AG04449 (cell line): ENCODE measurements at regions not wholly inside any gene's neighbourhood (a gene's known extent, or its start where the extent isn't known, plus 50 kb on each side); places are given as distances from the start of the nearest gene placed in this dataset.

Source experiments
- CTCF ChIA-PET: fragments of 350-600 bp; formaldehyde crosslinking; extraction: SDS; loops from one replicate; lab custom pipeline; 2021; ENCODE audit warnings: antibody characterized with exemption; lab: Yijun Ruan, JAX
- POLR2A ChIA-PET: fragments of 400-600, 350-600 bp; formaldehyde crosslinking; extraction: SDS; loops from one replicate; lab custom pipeline; 2020; ENCODE audit warnings: antibody characterized with exemption, inconsistent platforms; lab: Yijun Ruan, JAX
- DNase-seq: peaks from one replicate; pipeline ENCODE4 v3.0.0-alpha.2; 2010; ENCODE audit warnings: low read depth, low spot score
- H3K4me3 ChIP-seq: 2 replicates; pipeline ENCODE4 v1.5.1; 2011; ENCODE audit warnings: low read depth, mild to moderate bottlenecking, control low read depth, low read length
- CTCF ChIP-seq: IDR thresholded peaks from one replicate; pipeline ENCODE4 v1.5.1; 2011; ENCODE audit warnings: mild to moderate bottlenecking, moderate library complexity, low read length, control low read depth, inconsistent platforms; ENCODE audit not compliant: insufficient read depth; ENCODE audit errors: missing control alignments

- DNase-seq: no peak
- no peak for TF ChIP-seq CTCF
- ChIA-PET CTCF (interaction anchor here (1.0 to 4.8 kb wide), 14 partner anchors 10 to 442 kb away, joined by 4 to 77 read pairs (median 10); partner anchors contain the start of gene CIBAR2), POLR2A (no interaction called here)
- no peak overlapping the region for H3K4me3 ChIP-seq
Measured at GRCh38 chr16:85276721-85277120, 164.4 kb upstream of the CIBAR2 start.

DNA sequence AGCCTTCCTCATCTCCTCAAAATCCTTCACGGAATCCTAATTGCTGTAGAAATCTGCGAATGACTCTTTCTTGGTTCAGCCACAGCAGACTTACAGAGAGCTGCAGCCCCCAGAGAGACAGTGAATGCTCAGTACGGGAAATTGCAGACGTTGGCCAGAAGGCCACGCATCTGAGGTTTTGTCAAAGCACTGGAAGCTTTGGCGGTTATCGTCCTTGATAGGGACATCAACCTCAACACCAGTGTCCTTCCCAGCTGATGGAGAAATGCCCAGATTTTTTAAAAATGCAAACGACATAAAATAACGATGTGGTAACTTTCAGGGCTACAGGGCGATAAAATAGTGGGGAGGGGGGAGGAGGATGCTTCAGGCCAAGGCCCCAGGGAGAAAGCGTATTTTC, 166.6 kb upstream of the CIBAR2 start:
- ChIA-PET CTCF (interaction anchor here (0.8 to 7.3 kb wide), 7 partner anchors 18 to 338 kb away, joined by 3 to 34 read pairs (median 6); no protein-coding TSS in a partner anchor), POLR2A (no interaction called here)
- no peak for DNase-seq
- TF ChIP-seq CTCF: no peak
- no peak overlapping the region for H3K4me3 ChIP-seq

- POLR2A ChIA-PET: no interaction called here
- TF ChIP-seq CTCF: no peak
- CTCF ChIA-PET: interaction anchor here (1.0 to 7.3 kb wide), 7 partner anchors 11 to 337 kb away, joined by 3 to 34 read pairs (median 6); no protein-coding TSS in a partner anchor
- H3K4me3 ChIP-seq: no peak overlapping the region
- no peak for DNase-seq
Measured at GRCh38 chr16:85279402-85279801, 167.1 kb upstream of the CIBAR2 start.

- no peak for DNase-seq
Measured at GRCh38 chr16:85279825-85280545, 167.7 kb upstream of the CIBAR2 start.

DNA sequence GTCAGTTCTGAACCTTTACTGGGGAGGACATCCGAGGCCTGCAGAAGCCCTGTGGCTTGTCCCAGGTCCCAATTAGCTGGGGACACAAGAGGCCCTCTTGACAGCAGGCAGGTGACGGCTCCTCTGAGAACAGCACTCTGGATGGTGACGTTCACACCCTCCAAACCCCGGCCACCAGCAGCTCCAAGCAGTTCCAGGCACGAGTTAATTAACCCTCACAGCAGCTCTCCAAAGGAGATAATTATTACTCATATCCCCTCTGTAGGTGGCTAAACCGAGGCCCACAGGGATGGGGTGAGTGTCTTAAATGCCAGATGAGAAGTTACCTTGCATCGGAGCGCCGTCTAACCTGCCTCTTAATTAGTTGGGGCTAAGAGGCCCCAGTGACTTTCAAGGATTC, 168.9 kb upstream of the CIBAR2 start:
- H3K4me3 ChIP-seq: no peak overlapping the region
- TF ChIP-seq CTCF: no peak
- CTCF ChIA-PET: interaction anchor here (0.7 to 7.3 kb wide), 5 partner anchors 10 to 335 kb away, joined by 3 to 34 read pairs (median 5); no protein-coding TSS in a partner anchor
- POLR2A ChIA-PET: interaction anchor here (1.0 kb wide), 1 partner anchor 42 kb away, joined by 3 read pairs; no protein-coding TSS in a partner anchor
- DNase-seq: no peak

More at GRCh38 chr16:85279825-85280545, 167.7 kb upstream of the CIBAR2 start:
- H3K4me3 ChIP-seq: no peak overlapping the region
- CTCF ChIA-PET: interaction anchor here (1.0 to 7.3 kb wide), 7 partner anchors 11 to 336 kb away, joined by 3 to 34 read pairs (median 7); no protein-coding TSS in a partner anchor
- TF ChIP-seq CTCF: no peak
- POLR2A ChIA-PET: no interaction called here

GRCh38 chr16:85282842-85283241, 170.6 kb upstream of the CIBAR2 start:
- H3K4me3 ChIP-seq: no peak overlapping the region
- POLR2A ChIA-PET: no interaction called here
- DNase-seq: no peak
- no peak for TF ChIP-seq CTCF
- CTCF ChIA-PET: interaction anchor here (0.9 to 7.3 kb wide), 4 partner anchors 11 to 333 kb away, joined by 3 to 34 read pairs (median 4); no protein-coding TSS in a partner anchor
